SH-SY5Y (cell line): ENCODE measurements at regions not wholly inside any gene's neighbourhood (a gene's known extent, or its start where the extent isn't known, plus 50 kb on each side); places are given as distances from the start of the nearest gene placed in this dataset.

Experiments used
- GATA2 ChIP-seq: IDR thresholded peaks from 2 replicates; pipeline ENCODE4 v1.6.1; 2011; ENCODE audit warnings: mild to moderate bottlenecking, low read depth, low read length
- GATA3 ChIP-seq: IDR thresholded peaks from 2 replicates; pipeline ENCODE4 v1.6.1; 2011; ENCODE audit warnings: low read depth, mild to moderate bottlenecking, low read length, moderate library complexity

- no peak for TF ChIP-seq GATA2
- TF ChIP-seq GATA3: no peak
These were observed 354.1 kb downstream of the SHQ1 start for GRCh38 chr3:72494130-72494529.
